ENCODE measurements at regions not wholly inside any gene's neighbourhood (a gene's known extent, or its start where the extent isn't known, plus 50 kb on each side); places are given as distances from the start of the nearest gene placed in this dataset.
"Not testable (repeated sequence)": the region's sequence is repeated elsewhere in the genome, so short reads cannot be mapped to it uniquely, and the experiment has no call there.

DNA sequence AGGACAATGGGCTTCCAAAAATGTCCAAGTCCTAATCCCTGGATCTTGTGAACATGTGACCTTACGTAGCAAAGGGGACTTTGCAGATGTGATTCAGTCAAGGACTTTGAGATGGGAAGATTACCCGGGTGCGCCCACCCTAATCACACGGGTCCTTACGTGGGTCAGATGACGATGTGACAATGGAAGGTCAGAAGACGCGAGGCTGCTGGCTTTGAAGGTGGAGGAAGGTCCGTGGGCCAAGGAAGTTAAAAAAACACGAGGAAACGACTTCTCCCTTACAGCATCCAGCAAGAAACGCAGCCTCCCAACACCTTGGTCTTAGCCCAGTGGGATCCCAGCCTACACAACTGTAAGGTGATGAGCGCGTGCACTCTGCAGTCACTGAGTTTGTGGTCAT lies 860.1 kb downstream of the TBC1D22A start:
- no peak for DNase-seq (ENCODE audit: insufficient read length, low spot score)

DNA sequence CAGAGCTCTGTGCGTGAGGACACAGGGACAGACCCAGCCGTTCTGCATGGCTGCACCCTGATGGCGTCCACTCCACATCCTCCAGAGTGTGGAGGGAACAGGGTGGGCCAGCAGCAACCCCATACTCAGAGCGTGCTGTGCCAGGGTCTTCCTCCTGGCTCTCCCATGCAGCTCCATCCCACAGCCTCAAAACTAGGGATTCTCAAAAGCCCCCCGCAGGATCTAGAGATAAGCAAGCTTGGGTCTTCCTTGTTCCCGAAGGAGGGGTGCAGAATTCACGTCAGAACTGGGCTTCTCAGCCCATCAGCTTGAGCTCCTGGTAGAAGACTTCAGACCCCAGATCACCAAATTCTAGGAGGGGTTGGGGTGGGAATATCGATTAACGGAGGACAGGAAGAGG lies 858.8 kb downstream of the TBC1D22A start:
- FAIRE-seq: no peak
- no peak for DNase-seq (ENCODE audit: insufficient read length, low spot score)

More for the DNA sequence above, 860.1 kb downstream of the TBC1D22A start:
- no peak for FAIRE-seq

DNA sequence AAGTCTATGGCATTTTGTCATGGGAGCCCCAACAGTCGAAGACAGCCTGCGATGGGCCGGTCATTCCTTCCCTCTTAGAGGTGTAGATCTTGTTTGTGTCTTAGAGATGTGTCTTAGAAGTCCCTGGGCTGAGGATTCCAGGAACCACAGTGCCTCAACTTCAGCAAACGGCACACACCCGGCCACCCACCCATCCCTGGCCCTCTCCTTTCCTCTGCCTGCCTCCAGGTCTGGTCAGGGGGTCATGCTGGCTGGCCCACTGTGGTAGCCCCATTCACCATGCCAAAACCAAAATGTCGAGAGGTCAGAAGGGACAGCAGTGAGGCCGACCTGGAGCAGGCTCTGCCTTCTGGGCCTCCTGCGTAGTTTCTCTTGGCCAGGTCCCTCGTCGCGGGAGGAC lies 857.9 kb downstream of the TBC1D22A start:
- FAIRE-seq: no peak
- no peak for DNase-seq (ENCODE audit: insufficient read length, low spot score)

DNA sequence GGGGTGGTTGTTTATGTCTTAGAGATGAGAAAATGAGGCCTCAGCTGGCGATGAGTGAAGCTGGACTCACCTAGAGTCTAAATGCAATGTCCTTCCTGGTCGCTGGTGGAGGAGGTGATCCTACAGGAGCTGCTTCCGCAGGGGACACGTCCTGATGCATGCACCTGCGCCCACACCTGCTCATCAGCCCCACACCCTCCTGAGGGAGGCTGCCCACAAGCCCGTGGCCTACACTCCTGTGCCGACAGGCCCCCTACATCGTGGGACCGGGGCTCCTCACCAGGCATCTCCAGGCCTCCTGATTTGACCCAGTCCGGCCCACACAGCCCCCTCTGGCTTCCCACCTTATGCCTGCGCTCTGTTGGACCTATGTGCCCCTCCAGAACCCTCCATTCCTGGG lies 857.2 kb downstream of the TBC1D22A start:
- DNase-seq (ENCODE audit: insufficient read length, low spot score): no peak
- no peak for FAIRE-seq

DNA sequence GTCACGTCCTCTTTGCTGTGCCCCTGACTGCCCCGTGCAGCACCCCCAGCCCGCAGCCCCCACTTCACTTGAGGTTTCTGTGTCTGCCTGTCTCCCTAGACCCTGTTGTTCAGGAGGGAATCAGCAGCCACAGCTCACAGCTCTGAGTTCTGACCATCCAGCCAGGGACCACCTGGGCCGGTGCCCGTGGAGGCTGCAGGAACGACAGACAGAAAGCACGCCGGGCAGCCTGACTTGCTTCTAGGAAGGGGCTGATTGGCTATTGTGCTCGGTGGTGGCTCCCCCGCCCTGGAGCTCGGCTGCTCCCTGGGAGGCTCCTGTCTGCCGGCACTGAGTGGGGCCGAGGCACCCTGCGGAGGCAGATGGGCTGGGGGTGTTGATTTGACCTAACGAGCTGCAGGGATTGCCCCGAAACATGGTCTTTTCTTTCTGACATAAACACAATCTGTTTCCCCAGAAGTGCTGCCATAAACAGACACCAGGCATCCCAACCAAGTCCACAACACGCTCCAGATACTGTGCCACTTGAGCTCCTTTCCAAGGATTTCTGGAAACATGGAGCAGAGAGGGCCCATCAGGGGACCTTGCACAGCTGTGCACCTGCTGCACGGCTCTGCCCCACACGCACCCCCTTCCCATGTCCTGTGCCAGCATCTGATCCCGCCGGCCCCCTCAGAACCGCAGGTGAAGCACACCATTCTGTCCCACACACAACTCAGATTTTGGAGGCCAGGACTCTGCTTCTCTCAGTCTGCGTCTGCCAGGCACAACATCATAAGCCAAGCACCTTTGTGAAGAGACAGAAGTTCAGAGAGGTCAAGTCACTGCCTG lies 855.9 kb downstream of the TBC1D22A start:
- FAIRE-seq (no peak), DNase-seq (ENCODE audit: insufficient read length, low spot score) (no peak)

DNA sequence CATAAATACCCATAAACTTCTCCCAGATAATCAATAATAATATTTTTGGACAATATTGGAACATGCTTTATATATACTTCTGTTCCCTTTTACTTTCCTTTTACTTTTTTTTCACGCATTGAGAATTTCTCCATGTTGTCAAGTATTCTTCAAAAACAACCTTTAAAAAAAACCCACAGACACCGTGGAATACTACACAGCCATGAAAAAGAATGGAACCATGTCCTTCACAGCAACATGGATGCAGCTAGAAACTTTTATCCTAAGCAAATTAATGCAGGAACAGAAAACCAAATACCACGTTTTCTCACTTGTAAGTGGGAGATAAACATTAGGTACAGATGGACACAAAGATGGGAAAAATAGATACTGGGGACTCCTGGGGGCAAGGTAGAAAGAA lies 854.7 kb downstream of the TBC1D22A start:
- no peak for FAIRE-seq
- DNase-seq (ENCODE audit: insufficient read length, low spot score): no peak

DNA sequence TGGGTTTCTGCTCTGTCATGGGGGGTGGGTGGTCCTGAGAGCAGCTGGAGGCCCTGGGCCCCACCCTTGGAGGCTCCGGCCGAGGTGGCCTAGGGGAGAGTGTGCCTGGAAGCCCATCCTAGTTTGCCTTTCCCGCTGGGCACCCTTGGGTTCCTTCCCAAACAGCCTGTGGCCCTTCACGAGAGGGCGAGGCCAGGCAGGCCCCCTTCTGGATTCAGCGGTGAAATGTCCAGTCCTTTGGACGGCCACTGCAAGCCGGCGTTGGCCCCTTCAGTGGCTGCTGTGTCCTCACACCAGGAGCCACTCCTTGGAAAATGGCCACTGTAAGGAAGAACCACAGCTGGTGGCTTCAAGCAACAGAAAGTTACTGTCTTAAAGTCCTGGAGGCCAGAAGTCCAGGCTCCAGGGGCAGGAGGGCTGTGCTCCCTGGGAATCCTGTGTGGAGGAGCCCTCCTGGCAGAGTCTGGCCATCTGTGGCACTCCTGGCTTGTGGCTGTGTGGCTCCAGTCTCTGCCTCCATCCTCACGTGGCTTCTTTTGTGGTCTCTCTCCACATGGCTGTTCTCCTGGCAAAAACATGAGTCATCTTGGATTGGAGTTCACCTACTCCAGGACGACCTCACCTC lies 854.1 kb downstream of the TBC1D22A start:
- DNase-seq (ENCODE audit: insufficient read length, low spot score) (no peak), FAIRE-seq (no peak)

DNA sequence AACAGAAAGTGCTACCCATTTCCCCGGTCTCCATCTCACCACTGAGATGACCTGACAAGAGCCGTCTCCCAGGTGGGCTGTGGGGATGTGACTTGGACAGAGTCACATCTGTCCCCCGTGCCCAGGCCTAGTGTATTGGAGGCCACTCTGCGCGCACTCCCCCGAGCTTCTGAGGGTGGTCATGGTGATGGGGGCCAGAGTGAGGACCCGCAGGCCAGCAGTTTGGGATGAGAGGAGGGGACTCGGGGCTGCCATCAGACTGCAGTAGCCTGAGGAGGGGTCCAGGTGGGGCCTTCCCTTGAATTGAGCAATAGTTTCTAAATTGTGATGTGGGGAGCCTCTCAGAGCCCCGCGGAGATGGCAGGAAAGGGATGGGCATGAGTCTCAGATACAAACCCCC lies 852.6 kb downstream of the TBC1D22A start:
- FAIRE-seq (no peak), DNase-seq (ENCODE audit: insufficient read length, low spot score) (no peak)

DNA sequence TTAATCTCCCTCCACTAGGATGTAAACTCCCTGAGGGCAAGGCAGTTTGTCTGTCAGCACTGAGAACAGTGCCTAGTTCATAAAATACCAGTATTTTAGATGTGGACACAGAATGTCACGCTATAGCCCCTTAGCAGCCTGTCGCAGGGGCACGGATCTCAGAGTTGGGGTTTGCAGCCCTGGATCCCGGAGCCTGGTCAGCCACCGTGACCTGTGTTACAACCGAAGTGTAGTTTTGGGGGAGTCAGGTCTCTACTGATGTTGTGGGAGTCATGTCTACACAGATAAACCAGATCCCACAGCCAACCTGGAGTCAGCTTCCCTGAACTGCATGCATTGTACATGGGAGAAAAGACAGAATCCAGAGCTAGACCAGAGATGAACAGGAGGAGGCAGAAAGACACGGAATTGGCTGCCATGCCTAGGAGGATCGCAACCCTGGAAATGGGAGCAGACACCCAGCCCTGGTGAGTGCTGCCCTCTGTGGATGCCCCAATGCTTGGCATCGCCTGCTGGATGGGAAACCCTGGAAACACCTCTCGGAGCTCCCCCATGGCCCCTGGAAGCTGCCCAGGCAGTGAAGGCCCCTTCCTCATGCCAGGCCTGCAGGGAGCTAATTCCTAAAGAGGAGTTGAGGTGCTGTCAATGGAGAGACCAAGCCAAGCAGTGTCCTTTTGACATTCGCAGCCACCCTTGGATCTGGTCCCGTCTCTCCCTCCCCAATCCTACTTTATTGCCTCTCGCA lies 851.3 kb downstream of the TBC1D22A start:
- no peak for DNase-seq (ENCODE audit: insufficient read length, low spot score)
- no peak for FAIRE-seq

DNA sequence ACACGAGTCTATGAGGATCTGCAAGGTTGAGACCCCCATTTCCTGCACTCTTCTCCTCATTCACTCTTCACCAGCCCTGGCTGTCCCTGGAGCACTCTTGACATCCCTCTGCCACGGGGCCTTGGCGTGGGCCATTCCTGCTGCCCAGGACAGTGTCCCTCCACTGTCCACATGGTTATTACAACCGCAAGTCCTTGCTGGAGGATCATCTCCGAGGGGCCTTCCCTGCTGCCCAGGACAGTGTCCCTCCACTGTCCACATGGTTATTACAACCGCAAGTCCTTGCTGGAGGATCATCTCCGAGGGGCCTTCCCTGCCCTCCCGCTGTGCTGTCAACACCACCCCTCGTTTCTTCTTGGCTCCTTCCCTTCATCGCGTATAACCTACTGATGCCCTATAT lies 850.7 kb downstream of the TBC1D22A start:
- FAIRE-seq; DNase-seq (ENCODE audit: insufficient read length, low spot score): not testable (repeated sequence)

DNA sequence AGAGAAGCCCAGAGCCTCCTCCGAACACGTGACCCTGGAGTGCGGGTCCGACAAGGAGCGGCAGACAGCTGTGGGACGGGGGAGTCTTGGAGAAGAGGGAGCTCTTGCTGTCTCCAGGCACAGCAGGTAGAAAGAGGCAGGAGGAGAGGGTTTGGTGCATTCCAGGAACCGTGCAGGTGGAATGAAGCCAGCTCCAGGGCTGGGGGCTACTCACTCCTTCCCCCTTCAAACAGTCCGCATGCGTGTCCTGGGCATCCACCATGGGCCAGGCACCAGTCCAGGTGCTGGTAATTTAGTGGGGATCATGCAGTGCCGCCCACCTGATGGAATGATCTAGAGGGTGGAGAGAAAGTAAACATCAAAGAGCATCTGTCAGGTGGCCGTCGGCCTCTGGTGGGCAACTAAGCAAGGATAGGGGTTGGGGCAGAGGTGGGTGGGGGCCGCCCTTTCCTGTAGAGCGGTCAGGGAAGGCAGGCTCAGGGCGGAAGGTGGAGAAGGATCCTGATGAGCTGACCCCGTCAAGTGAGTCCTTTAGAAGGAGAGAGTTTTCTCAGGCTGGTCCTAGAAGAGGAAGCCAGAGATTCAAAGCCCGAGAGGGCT lies 850.0 kb downstream of the TBC1D22A start:
- no peak for FAIRE-seq
- DNase-seq (ENCODE audit: insufficient read length, low spot score): no peak

DNA sequence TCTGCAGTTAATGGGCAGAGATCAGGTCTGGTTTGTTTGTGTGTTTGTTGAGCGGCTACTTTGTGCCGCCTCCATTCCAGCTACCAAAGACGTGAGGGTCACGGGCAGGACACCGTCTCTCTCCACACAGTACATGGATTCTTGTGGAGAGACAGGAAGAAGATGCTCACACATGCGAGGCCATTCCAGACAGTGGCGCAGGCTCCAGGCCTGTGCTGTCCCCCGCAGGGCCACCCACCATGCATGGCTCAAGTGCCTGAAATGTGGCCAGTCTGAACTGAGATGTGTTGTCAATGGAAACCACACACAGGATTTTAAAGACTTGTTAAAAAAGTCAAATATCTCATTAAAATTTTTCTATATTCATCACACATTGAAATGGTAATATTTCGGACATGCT lies 848.3 kb downstream of the TBC1D22A start:
- DNase-seq (ENCODE audit: insufficient read length, low spot score) (no peak), FAIRE-seq (no peak)

DNA sequence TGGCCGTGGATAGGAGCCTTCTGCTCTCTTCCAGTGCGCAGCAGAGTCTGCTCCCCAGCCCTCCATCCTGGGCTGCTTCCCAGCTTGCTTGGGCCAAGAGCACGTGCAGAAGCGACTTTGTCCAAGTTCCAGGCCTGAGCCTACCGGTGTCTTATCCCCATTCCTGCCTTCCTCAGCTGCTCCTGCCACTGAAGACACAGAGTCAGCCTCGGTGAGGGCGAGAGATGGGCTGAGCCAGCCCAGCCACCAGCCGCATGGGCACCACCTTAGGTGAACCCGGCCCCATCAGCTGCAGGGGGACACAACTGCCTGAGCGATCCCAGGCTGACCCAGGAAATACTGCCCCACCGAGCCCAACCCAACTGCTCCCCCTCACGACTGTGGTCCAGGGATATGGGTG lies 847.8 kb downstream of the TBC1D22A start:
- FAIRE-seq (no peak), DNase-seq (ENCODE audit: insufficient read length, low spot score) (no peak)

DNA sequence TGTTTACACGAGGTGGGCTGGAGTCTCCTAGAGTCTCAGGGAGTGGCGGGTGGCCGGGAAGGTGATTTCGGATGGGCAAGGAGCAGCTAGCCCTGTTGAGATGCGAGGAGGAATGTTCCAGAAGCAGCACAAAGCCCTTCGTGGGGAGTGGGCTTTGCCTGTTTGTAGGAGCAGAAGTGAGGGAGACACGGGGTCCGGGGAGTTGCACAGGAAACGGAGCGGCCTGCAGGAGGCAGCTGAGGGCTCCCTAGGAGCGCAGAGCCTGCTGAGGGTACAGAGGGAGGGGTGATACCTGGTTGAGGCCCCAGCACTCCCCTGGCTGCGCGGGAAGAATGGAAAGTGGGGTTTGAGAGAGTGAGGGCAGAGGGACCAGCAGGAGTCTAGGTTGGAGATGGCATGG lies 847.2 kb downstream of the TBC1D22A start:
- no peak for DNase-seq (ENCODE audit: insufficient read length, low spot score)
- FAIRE-seq: no peak

DNA sequence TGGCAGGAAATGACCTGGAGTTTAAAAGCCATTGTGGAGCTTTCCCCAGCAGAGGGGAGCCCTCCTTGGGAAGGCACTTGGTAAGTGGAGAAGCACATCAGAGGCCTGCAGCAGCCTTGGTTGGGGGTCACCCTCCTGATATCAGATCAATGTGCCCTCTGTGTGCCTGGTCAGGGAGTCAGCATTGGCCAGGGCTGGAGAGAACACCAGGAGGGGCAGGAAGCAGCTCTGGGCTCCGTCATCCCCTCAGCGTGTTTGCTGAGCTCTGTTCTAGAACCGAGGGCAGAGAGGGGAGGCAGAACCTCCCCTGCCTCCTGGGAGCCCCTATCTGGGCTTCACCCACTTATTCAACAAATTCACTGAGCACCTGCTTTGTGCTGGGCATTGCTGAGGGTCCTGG lies 846.0 kb downstream of the TBC1D22A start:
- DNase-seq (ENCODE audit: insufficient read length, low spot score) (no peak), FAIRE-seq (no peak)

DNA sequence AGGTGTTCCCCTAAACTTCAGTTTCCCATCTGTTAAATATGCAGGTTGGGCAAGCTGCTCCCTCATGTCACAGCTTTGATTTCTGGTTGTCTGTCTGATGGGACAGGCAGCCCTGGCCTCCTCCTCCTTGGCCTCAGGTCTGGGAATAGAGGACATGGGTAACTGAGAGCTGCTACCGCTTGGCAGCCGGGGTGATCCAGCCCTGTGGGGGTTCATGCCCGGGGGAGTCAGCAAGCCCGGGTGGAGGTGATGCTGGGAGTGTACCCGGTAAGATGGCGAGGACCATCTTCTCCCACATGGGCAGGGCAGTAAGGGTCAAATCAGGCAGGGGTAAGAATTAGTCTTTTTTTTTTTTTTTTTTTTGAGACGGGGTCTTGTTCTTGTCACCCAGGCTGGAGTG lies 845.0 kb downstream of the TBC1D22A start:
- FAIRE-seq: no peak
- DNase-seq (ENCODE audit: insufficient read length, low spot score): no peak

DNA sequence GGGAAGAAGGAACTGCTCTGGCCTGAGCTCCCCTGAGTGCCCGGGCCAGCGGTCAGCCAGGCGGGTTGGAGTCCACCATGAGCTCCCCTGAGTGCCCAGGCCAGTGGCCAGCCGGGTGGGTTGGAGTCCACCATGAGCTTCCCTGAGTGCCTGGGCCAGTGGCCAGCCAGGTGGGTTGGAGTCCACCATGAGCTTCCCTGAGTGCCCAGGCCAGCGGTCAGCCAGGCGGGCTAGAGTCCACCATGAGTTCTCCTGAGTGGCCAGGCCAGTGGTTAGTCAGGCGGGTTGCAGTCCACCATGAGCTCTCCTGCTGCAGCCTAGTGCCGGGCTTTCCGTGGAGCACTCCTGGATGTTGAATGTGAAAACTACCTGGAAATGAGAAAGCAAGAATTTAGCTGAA lies 844.0 kb downstream of the TBC1D22A start:
- DNase-seq (ENCODE audit: insufficient read length, low spot score) (no peak), FAIRE-seq (no peak)

DNA sequence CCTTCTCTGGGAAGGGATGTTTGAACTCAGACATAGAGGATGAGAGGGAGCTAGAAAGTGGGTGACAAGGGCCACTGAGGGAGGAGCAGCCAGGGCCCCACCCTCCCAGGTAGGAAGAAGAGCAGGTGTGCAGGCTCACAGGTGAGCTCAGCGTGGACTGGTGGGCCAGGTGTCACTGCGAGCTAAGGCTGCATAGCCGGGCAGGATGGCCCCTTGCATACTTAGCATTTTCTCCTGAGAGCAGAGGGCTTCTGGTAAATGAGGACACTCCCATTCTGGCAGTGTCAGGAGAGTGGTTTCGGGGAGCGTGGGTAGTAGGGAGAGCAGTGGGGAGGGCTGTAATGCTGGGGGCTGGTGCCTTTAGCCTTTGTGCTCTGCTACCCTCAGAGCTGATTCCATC lies 843.4 kb downstream of the TBC1D22A start:
- DNase-seq (ENCODE audit: insufficient read length, low spot score): no peak
- no peak for FAIRE-seq

DNA sequence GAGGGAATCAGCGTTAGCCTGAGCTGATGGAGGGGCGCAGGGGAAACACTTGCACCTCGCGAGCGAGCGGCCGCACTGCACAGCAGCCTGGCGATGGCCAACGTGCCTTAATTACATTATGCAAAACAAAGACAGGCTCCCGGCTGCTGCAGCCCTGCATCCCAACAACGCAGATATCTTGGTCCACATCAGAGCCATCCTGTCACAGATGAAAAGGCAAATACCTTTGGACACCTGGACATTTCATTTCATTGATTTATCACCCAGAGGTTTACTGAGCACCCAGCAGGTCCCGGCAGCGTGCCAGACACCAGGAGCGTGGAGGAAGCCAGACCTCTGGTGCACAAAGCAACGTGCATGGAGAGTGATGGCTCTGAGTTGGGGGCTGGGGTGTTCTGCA lies 843.0 kb downstream of the TBC1D22A start:
- FAIRE-seq: no peak

DNA sequence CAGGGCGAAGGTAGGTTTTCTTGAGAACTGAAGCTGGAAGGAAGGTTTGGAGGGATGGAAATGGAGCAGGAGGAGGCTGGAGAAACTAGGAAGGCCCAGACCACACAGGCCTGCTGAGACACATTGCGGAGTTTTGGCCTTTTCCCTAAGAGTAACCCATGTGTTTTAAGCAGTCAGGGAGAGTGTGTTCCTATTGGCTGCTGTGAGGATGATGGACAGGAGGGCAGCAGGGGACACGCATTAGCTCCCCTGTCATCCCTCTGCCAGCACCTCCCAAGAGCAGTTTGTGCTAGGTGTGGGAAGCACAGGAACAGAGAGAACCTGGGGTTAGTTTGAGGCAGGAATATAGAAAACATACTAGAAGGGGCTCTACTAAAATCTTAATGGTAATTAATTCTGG lies 842.1 kb downstream of the TBC1D22A start:
- FAIRE-seq (no peak), DNase-seq (ENCODE audit: insufficient read length, low spot score) (no peak)

More for the DNA sequence above, 843.0 kb downstream of the TBC1D22A start:
- no peak for DNase-seq (ENCODE audit: insufficient read length, low spot score)

DNA sequence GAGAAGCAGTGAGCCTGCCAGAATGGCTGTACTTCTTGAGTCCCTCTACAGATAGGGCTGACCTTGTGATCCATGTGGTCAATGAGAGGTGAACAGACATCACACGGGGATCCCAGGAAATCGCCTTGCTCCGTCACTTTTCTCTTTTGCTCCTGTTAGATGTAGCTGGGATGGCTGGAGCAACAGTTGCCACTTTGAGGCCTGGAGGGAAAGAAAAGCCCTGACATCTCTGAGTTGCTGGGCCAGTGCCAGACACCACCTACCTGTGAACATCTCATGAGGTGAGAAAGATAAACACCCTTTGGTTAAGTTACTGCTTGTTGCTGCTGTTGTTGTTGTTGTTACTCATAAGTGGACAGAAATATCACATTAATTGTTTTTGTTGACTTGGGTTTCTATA lies 840.3 kb downstream of the TBC1D22A start:
- DNase-seq (ENCODE audit: insufficient read length, low spot score) (no peak), FAIRE-seq (no peak)

Data from HTR-8/SVneo (cell line).